Activated CD4-positive, alpha-beta T cell treated with anti-CD3 and anti-CD28 coated beads for 36 hours (primary cell): ENCODE measurements at regions not wholly inside any gene's neighbourhood (a gene's known extent, or its start where the extent isn't known, plus 50 kb on each side); places are given as distances from the start of the nearest gene placed in this dataset.
A peak's percentile ranks its signal among the peaks of the same experiment; 100 is the strongest.
"Not testable (repeated sequence)": the region's sequence is repeated elsewhere in the genome, so short reads cannot be mapped to it uniquely, and the experiment has no call there.

Experiments used
- ATAC-seq: fragments of 200-7000 bp; cut with Tn5 transposase; one replicate; pipeline ENCODE4 v1.10.0; 2021; ENCODE audit warnings: mild to moderate bottlenecking, moderate library complexity
- CTCF ChIA-PET: fragments of 350-600 bp; sonication (Branson Sonifier 250); formaldehyde crosslinking; loops from one replicate; lab custom pipeline; 2021; ENCODE audit warnings: antibody characterized with exemption; lab: Charles Lee
- POLR2A ChIA-PET: fragments of 350-600 bp; sonication (Branson Sonifier 250); formaldehyde crosslinking; loops from one replicate; lab custom pipeline; 2021; ENCODE audit warnings: antibody characterized with exemption, inconsistent platforms; lab: Charles Lee
- DNase-seq: peaks from one replicate; pipeline ENCODE4 v3.0.0-alpha.2; 2020
- H3K27ac Mint-ChIP-seq: one replicate; pipeline ENCODE4 v1.8.0; 2021; ENCODE audit warnings: mixed read lengths
- H3K27me3 Mint-ChIP-seq: one replicate; pipeline ENCODE4 v1.8.0; 2021; ENCODE audit warnings: mixed read lengths
- H3K36me3 Mint-ChIP-seq: one replicate; pipeline ENCODE4 v1.8.0; 2021; ENCODE audit warnings: low read depth, mixed read lengths
- H3K4me1 Mint-ChIP-seq: one replicate; pipeline ENCODE4 v1.8.0; 2021; ENCODE audit warnings: mixed read lengths
- H3K4me3 Mint-ChIP-seq: one replicate; pipeline ENCODE4 v1.8.0; 2021; ENCODE audit warnings: mild to moderate bottlenecking, moderate library complexity, mixed read lengths
- H3K9me3 Mint-ChIP-seq: one replicate; pipeline ENCODE4 v1.8.0; 2021; ENCODE audit warnings: low read depth, mixed read lengths
- intact Hi-C, 2 experiments: fragments of 100-400 bp; cut with DNase I in 1 of 2; cut with micrococcal nuclease in 1 of 2; formaldehyde crosslinking; loops; one replicate each; pipeline versions ENCODE4 v1.14.2 to v1.15.1; 2022 to 2024; cut with DNase I, micrococcal nuclease

- H3K4me1 Mint-ChIP-seq = peaks cover 5% of the 10 kb centered on the region
- DNase-seq = peak; percentile 45
These were observed 202.9 kb downstream of the NDUFA10 start for GRCh38 chr2:239822146-239822831.

GRCh38 chr2:239821694-239822075, 203.5 kb downstream of the NDUFA10 start:
- ChIA-PET POLR2A (no interaction called here), CTCF (no interaction called here)
- H3K9me3 Mint-ChIP-seq = no peaks in the 10 kb centered on the region
- peaks cover 5% of the 10 kb centered on the region for H3K4me1 Mint-ChIP-seq
- intact Hi-C loops = loop anchor here in 1 of 2 experiments (5.0 kb wide), 1 partner anchor 171 kb away; no protein-coding TSS in a partner anchor
- ATAC-seq (no peak), DNase-seq (no peak)
- H3K27ac Mint-ChIP-seq = no peak overlapping the region
- no peak overlapping the region for H3K4me3 Mint-ChIP-seq
- H3K36me3 Mint-ChIP-seq = no peaks in the 10 kb centered on the region
- no peaks in the 10 kb centered on the region for H3K27me3 Mint-ChIP-seq

More at GRCh38 chr2:239822146-239822831, 202.9 kb downstream of the NDUFA10 start:
- H3K4me3 Mint-ChIP-seq = no peak overlapping the region
- no peaks in the 10 kb centered on the region for H3K27me3 Mint-ChIP-seq
- no peaks in the 10 kb centered on the region for H3K9me3 Mint-ChIP-seq
- no peak overlapping the region for H3K27ac Mint-ChIP-seq
- CTCF ChIA-PET = no interaction called here
- POLR2A ChIA-PET = no interaction called here
- ATAC-seq = peak; percentile 88
- H3K36me3 Mint-ChIP-seq = no peaks in the 10 kb centered on the region
- intact Hi-C loops = loop anchor here in 1 of 2 experiments (5.0 kb wide), 1 partner anchor 170 kb away; no protein-coding TSS in a partner anchor

- POLR2A ChIA-PET = no interaction called here
- peak overlapping the region; percentile 35 for H3K27ac Mint-ChIP-seq
- CTCF ChIA-PET = no interaction called here
These were observed 204.1 kb downstream of the NDUFA10 start for GRCh38 chr2:239820836-239821693.

GRCh38 chr2:239819974-239820555, 205.1 kb downstream of the NDUFA10 start:
- Mint-ChIP-seq H3K4me1 (peaks cover 5% of the 10 kb centered on the region), H3K9me3 (no peaks in the 10 kb centered on the region), H3K27ac (no peak overlapping the region), H3K27me3 (peaks cover 2% of the 10 kb centered on the region), H3K36me3 (no peaks in the 10 kb centered on the region), H3K4me3 (no peak overlapping the region)
- DNase-seq (peak; percentile 54), ATAC-seq (no peak)
- ChIA-PET CTCF (no interaction called here), POLR2A (no interaction called here)
- intact Hi-C loops = loop anchor here in 1 of 2 experiments (5.0 kb wide), 1 partner anchor 172 kb away; no protein-coding TSS in a partner anchor

More at GRCh38 chr2:239820836-239821693, 204.1 kb downstream of the NDUFA10 start:
- intact Hi-C loops = loop anchor here in 1 of 2 experiments (5.0 kb wide), 1 partner anchor 171 kb away; no protein-coding TSS in a partner anchor
- Mint-ChIP-seq H3K9me3 (no peaks in the 10 kb centered on the region), H3K4me3 (no peak overlapping the region), H3K4me1 (peaks cover 5% of the 10 kb centered on the region), H3K36me3 (no peaks in the 10 kb centered on the region), H3K27me3 (no peaks in the 10 kb centered on the region)
- ATAC-seq = no peak
- no peak for DNase-seq

- Mint-ChIP-seq H3K36me3 (no peaks in the 10 kb centered on the region), H3K27ac (no peak overlapping the region), H3K4me3 (no peak overlapping the region), H3K4me1 (peaks cover 5% of the 10 kb centered on the region), H3K27me3 (peaks cover 2% of the 10 kb centered on the region), H3K9me3 (no peaks in the 10 kb centered on the region)
- ChIA-PET POLR2A (no interaction called here), CTCF (interaction anchor here (0.8 kb wide), 1 partner anchor 969 kb away, joined by 3 read pairs; no protein-coding TSS in a partner anchor)
- no peak for DNase-seq
- intact Hi-C loops = no loop called here
- ATAC-seq = no peak
These were observed 205.8 kb downstream of the NDUFA10 start for GRCh38 chr2:239819091-239819973.

GRCh38 chr2:239818531-239819011, 206.6 kb downstream of the NDUFA10 start:
- H3K4me3 Mint-ChIP-seq = no peak overlapping the region
- intact Hi-C loops = no loop called here
- POLR2A ChIA-PET = no interaction called here
- peaks cover 2% of the 10 kb centered on the region for H3K27me3 Mint-ChIP-seq
- H3K9me3 Mint-ChIP-seq = no peaks in the 10 kb centered on the region
- ATAC-seq = no peak
- DNase-seq = no peak
- CTCF ChIA-PET = interaction anchor here (0.8 kb wide), 1 partner anchor 968 kb away, joined by 3 read pairs; no protein-coding TSS in a partner anchor
- no peaks in the 10 kb centered on the region for H3K36me3 Mint-ChIP-seq
- no peak overlapping the region for H3K27ac Mint-ChIP-seq
- peaks cover 5% of the 10 kb centered on the region for H3K4me1 Mint-ChIP-seq

- no peak overlapping the region for H3K27ac Mint-ChIP-seq
- H3K4me1 Mint-ChIP-seq = peaks cover 5% of the 10 kb centered on the region
- H3K4me3 Mint-ChIP-seq = no peak overlapping the region
- ATAC-seq = no peak
- H3K9me3 Mint-ChIP-seq = no peaks in the 10 kb centered on the region
- CTCF ChIA-PET = no interaction called here
- POLR2A ChIA-PET = no interaction called here
- no peak for DNase-seq
- H3K27me3 Mint-ChIP-seq = peaks cover 2% of the 10 kb centered on the region
- H3K36me3 Mint-ChIP-seq = no peaks in the 10 kb centered on the region
- intact Hi-C loops = no loop called here
These were observed 207.1 kb downstream of the NDUFA10 start for GRCh38 chr2:239818086-239818485.

- H3K27ac Mint-ChIP-seq, ATAC-seq, H3K4me1 Mint-ChIP-seq, H3K27me3 Mint-ChIP-seq, POLR2A ChIA-PET, H3K4me3 Mint-ChIP-seq, intact Hi-C loops, CTCF ChIA-PET, H3K36me3 Mint-ChIP-seq, H3K9me3 Mint-ChIP-seq, DNase-seq: not testable (repeated sequence)
These were observed 207.6 kb downstream of the NDUFA10 start for GRCh38 chr2:239817468-239818031.

GRCh38 chr2:239816576-239817467, 208.3 kb downstream of the NDUFA10 start:
- Mint-ChIP-seq H3K9me3 (no peaks in the 10 kb centered on the region), H3K27ac (no peak overlapping the region), H3K27me3 (peaks cover 2% of the 10 kb centered on the region), H3K4me1 (no peaks in the 10 kb centered on the region), H3K4me3 (no peak overlapping the region), H3K36me3 (no peaks in the 10 kb centered on the region)
- DNase-seq (no peak), ATAC-seq (no peak)
- intact Hi-C loops = no loop called here
- ChIA-PET POLR2A (no interaction called here), CTCF (no interaction called here)

GRCh38 chr2:239815671-239816070, 209.5 kb downstream of the NDUFA10 start:
- POLR2A ChIA-PET = no interaction called here
- DNase-seq (no peak), ATAC-seq (no peak)

More at GRCh38 chr2:239815671-239816070, 209.5 kb downstream of the NDUFA10 start:
- Mint-ChIP-seq H3K4me1 (no peaks in the 10 kb centered on the region), H3K27ac (no peak overlapping the region), H3K4me3 (no peak overlapping the region), H3K9me3 (no peaks in the 10 kb centered on the region), H3K27me3 (peaks cover 2% of the 10 kb centered on the region), H3K36me3 (no peaks in the 10 kb centered on the region)
- CTCF ChIA-PET = no interaction called here
- intact Hi-C loops = no loop called here
